HEK293T (cell line): ENCODE measurements at regions not wholly inside any gene's neighbourhood (a gene's known extent, or its start where the extent isn't known, plus 50 kb on each side); places are given as distances from the start of the nearest gene placed in this dataset.

ENCODE experiments used
- ELF4 ChIP-seq: fragments of 450-650 bp; IDR thresholded peaks from 2 replicates; pipeline ENCODE4 v1.6.1; 2017; ENCODE audit warnings: antibody characterized with exemption
- L3MBTL2 ChIP-seq: fragments of 450-650 bp; conservative IDR thresholded peaks from 2 replicates; pipeline ENCODE4 v1.6.1; 2016; ENCODE audit warnings: mild to moderate bottlenecking

GRCh38 chr11:71342116-71342515, 89.7 kb upstream of the SHANK2 start:
- TF ChIP-seq L3MBTL2, result no peak
- no peak for TF ChIP-seq ELF4
